Heart right ventricle (tissue), 16 donors: ENCODE measurements at regions not wholly inside any gene's neighbourhood (a gene's known extent, or its start where the extent isn't known, plus 50 kb on each side); places are given as distances from the start of the nearest gene placed in this dataset.

ENCODE experiments used
- ATAC-seq, 8 donors: fragments of 200-7000 bp; cut with Tn5 transposase; one replicate each; pipeline ENCODE4 v1.9.1; 2020; ENCODE audit warnings: mild to moderate bottlenecking in 8 of 8, moderate library complexity in 8 of 8, moderate number of reproducible peaks in 1 of 8
- DNase-seq, 2 donors: peaks; one replicate each; pipeline ENCODE4 v3.0.0-alpha.2; 2020
- H3K27ac ChIP-seq, 10 donors: fragments of 200-600 bp; sonication (generic) in 2 of 10; one replicate each; pipeline versions ENCODE4 v1.5.0 to v1.8.0; 2020 to 2022; ENCODE audit warnings: mild to moderate bottlenecking in 3 of 10
- H3K27me3 ChIP-seq, 7 donors: fragments of 200-600 bp; one replicate each; pipeline ENCODE4 v1.8.0; 2021 to 2022; ENCODE audit warnings: mild to moderate bottlenecking in 2 of 7
- H3K36me3 ChIP-seq, 9 donors: fragments of 200-600 bp; sonication (generic) in 1 of 9; one replicate each; pipeline versions ENCODE4 v1.5.0 to v1.8.0; 2020 to 2022; ENCODE audit warnings: mild to moderate bottlenecking in 2 of 9
- H3K4me1 ChIP-seq, 9 donors: fragments of 200-600 bp; sonication (generic) in 1 of 9; one replicate each; pipeline versions ENCODE4 v1.5.0 to v1.8.0; 2020 to 2022; ENCODE audit warnings: mild to moderate bottlenecking in 4 of 9
- H3K4me3 ChIP-seq, 10 donors: fragments of 200-600 bp; sonication (generic) in 2 of 10; one replicate each; pipeline versions ENCODE4 v1.5.0 to v1.8.0; 2020 to 2022; ENCODE audit warnings: mild to moderate bottlenecking in 7 of 10, moderate library complexity in 2 of 10
- H3K9me3 ChIP-seq, 11 donors: fragments of 200-600 bp in 10 of 11; sonication (generic) in 2 of 11; one replicate each; pipeline versions ENCODE4 v1.5.0 to v1.8.0; 2013 to 2022; ENCODE audit warnings: mild to moderate bottlenecking in 2 of 11, control low read depth in 1 of 11, moderate library complexity in 1 of 11
- WGBS, 2 donors: extraction: QIAGEN DNeasy Blood & Tissue Kit; methylation state at CpG; one replicate each; pipeline ENCODE4 v1.1.7; 2013; ENCODE audit warnings: inconsistent platforms in 1 of 2; 5-methylcytosine and 5-hydroxymethylcytosine counted together
- intact Hi-C, 10 donors: fragments of 100-400 bp; cut with DNase I; formaldehyde crosslinking; loops; one replicate each; pipeline versions ENCODE4 v1.11.1 to v1.14.2; 2022
- TF ChIP-seq, protein P1 (sequence below), 9 donors: fragments of 200-600 bp; sonication (generic) in 2 of 9; IDR thresholded peaks; one replicate each; pipeline versions ENCODE4 v1.5.0 to v1.8.0; 2021 to 2022; ENCODE audit warnings: antibody characterized with exemption in 9 of 9, mild to moderate bottlenecking in 5 of 9, moderate library complexity in 1 of 9
- donor health status: Arrhythmogenic right ventricular cardiomyopathy.
- donor health status: ischemic (EF 13 %, LVEDD 7.1; RV severe dilation, severe dysfunction).
- donor health status: healthy with polysubstance abuse.
- donor health status: DM: no; HTN: yes; CAD: no.
- donor health status: DM: no; HTN: no; CAD: no.
- donor health status: ischemic (EF 25% LVEDD 6.9; RV normal size, moderate dysfunction).
- donor health status: ischemic (EF 25% LVEDD 5.7; RV mildly dilated, moderate dysfunction).
- donor health status: healthy.
- donor health status: DM: yes; HTN: yes; CAD: no.
- donor health status: Ischemic cardiomyopathy.
- donor health status: ischemic (EF 35%, LVEDD 5.7; RV mildly dilated, moderate dysfunction).
- donor health status: nonischemic (EF 11% LVEDD 7.7; RV severe dilation, severe dysfunction).
- donor health status: DM: yes; HTN: yes; CAD: no.
- donor health status: PGD.
- donor health status: ischemic (EF 29% LVEDD 5.4; RV normal size, mild dysfunction).
- donor health status: nonischemic (EF 23%, LVEDD 6.1; RV moderate dilation, normal function).

DNA sequence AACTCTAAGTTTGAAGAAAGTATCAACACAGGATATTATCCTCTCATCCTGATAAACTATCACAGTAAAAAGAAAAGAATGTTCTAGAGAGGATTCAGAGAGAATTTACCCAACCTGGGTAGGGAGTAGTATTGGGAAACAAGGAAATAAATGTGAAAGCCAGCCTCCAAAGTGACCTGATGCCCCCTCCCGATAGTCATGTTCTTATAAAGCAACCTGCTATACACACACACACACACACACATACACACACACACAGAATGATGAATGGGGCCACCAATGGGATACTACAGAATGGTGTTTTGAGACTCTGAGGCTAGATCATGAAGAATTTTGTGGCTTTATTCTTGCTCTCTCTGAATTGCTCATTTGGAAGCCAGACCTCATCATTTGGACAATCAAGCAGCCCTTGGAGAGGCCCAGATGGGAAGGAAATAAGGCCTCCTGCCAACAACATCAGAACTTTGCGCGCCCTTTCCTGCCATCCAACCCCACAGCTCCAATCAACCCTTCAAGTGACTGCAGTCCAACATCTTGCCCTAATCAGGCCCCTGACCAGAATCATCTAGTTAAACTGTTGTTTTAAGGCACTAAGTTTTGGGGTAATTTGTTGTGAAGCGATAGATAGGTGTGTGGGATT is 807.9 kb upstream of the ARGLU1 start:
- WGBS, 2 donors: 73 to 80% methylated on average over 4 of the region's 4 CpGs
- H3K36me3 ChIP-seq: no peaks in the 10 kb centered on the region
- DNase-seq (no peak), ATAC-seq (peak in 3 of 8 donors; percentile 28 to 48 (median 41))
- peaks cover 0 to 12% (median 0%) of the 10 kb centered on the region in 9 donors for H3K4me1 ChIP-seq
- no peak overlapping the region for H3K27ac ChIP-seq
- H3K27me3 ChIP-seq: no peaks in the 10 kb centered on the region
- H3K4me3 ChIP-seq: no peak overlapping the region
- intact Hi-C loops: no loop called here
- no peaks in the 10 kb centered on the region for H3K9me3 ChIP-seq
- TF ChIP-seq, protein P1, sequence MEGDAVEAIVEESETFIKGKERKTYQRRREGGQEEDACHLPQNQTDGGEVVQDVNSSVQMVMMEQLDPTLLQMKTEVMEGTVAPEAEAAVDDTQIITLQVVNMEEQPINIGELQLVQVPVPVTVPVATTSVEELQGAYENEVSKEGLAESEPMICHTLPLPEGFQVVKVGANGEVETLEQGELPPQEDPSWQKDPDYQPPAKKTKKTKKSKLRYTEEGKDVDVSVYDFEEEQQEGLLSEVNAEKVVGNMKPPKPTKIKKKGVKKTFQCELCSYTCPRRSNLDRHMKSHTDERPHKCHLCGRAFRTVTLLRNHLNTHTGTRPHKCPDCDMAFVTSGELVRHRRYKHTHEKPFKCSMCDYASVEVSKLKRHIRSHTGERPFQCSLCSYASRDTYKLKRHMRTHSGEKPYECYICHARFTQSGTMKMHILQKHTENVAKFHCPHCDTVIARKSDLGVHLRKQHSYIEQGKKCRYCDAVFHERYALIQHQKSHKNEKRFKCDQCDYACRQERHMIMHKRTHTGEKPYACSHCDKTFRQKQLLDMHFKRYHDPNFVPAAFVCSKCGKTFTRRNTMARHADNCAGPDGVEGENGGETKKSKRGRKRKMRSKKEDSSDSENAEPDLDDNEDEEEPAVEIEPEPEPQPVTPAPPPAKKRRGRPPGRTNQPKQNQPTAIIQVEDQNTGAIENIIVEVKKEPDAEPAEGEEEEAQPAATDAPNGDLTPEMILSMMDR (IDR thresholded peaks at IDR 0.05): no peak

DNA sequence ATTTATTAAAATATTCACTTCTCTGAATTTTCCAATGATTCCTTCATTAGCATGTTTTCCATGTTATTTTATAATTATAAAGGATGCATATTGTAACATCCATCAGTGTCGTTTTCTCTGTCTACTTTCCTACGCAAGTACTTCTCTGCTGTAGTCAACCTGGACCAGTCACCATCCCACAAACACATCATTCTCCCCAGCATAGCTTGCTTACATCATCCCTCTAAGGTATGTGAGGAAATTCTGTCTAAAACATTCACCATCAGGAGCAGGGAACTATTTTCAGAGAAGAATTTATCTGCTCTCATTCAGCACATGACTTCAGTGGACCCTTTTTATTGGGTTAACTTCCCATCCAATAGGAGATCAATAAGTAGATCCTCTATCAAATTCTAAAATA is 806.1 kb upstream of the ARGLU1 start:
- WGBS, 2 donors: 82 to 87% methylated on average over 2 of the region's 2 CpGs
- no peaks in the 10 kb centered on the region for H3K36me3 ChIP-seq
- no peaks in the 10 kb centered on the region for H3K27me3 ChIP-seq
- no peaks in the 10 kb centered on the region for H3K9me3 ChIP-seq
- no peak overlapping the region for H3K27ac ChIP-seq
- ATAC-seq (no peak), DNase-seq (no peak)
- H3K4me3 ChIP-seq: no peak overlapping the region
- TF ChIP-seq, protein P1 (IDR thresholded peaks at IDR 0.05): no peak
- intact Hi-C loops: no loop called here
- peaks cover 0 to 12% (median 0%) of the 10 kb centered on the region in 9 donors for H3K4me1 ChIP-seq

DNA sequence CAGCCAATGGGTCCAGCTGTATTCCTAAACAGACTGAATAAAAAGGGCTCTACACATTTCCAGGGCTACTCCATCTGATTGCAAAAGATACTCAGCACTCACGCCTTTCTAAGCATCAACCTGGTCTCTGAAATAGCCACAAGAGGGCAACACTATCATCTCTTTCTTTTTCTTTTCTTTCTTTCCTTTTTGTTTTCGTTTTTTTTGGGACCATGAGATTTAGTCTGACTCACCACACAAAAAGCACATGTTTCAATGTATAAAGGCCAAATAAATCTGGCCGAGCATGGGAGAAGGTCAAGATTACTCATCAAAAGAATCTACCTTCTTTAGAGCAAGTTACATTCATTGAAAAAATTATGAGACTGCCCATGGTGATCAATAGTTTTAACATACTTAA is 805.6 kb upstream of the ARGLU1 start:
- WGBS, 2 donors: 15 to 22% methylated on average over 3 of the region's 3 CpGs
- no peak overlapping the region for H3K4me3 ChIP-seq
- no peak overlapping the region for H3K27ac ChIP-seq
- DNase-seq (no peak), ATAC-seq (no peak)
- H3K36me3 ChIP-seq: no peaks in the 10 kb centered on the region
- intact Hi-C loops: no loop called here
- H3K4me1 ChIP-seq: peaks cover 0 to 12% (median 0%) of the 10 kb centered on the region in 9 donors
- no peaks in the 10 kb centered on the region for H3K27me3 ChIP-seq
- TF ChIP-seq, protein P1 (IDR thresholded peaks at IDR 0.05): peak in 7 of 9 donors; percentile 7 to 58 (median 35)
- H3K9me3 ChIP-seq: no peaks in the 10 kb centered on the region

DNA sequence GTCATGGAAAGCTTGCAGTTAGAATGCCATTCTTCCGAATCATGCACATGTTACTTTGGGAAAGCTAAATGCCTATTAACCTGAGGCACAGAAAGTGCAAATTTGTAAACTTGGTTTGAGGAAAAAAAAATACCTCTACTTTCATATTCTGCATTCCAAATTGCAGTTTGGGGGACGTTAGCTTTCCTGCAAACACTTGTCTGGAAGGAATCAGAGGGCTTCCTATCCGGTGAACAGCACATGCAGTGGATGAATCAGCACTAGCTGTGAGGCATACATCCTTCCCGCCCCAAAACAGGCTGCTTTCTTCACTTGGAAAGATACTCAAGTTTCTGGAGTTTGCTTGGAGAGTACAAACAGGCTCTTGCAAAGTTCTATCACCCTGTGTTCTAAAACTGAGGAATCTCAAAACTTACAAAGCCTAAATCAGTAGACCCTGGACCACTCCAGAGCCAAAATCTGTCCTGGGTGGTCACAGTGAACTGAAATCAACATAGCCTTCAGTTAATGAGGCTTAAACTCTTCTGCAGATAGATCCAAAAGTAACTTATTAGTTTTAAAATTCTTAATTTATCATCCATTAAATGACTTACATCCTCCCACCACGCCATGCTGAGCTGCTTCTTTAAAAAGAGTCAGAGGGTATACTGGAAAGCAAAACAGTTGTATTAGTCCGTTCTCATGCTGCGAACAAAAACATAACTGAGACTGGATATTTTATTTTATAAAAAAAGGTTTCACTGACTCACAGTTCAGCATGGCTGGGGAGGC is 802.3 kb upstream of the ARGLU1 start:
- no peak for DNase-seq
- no peak overlapping the region for H3K4me3 ChIP-seq
- no peak for ATAC-seq
- intact Hi-C loops: no loop called here
- no peaks in the 10 kb centered on the region for H3K4me1 ChIP-seq
- 57 to 73% methylated on average over 7 of the region's 7 CpGs for WGBS, 2 donors
- TF ChIP-seq, protein P1 (IDR thresholded peaks at IDR 0.05): no peak
- no peaks in the 10 kb centered on the region for H3K9me3 ChIP-seq
- H3K27me3 ChIP-seq: no peaks in the 10 kb centered on the region
- no peak overlapping the region for H3K27ac ChIP-seq
- no peaks in the 10 kb centered on the region for H3K36me3 ChIP-seq
